Brain microvascular endothelial cell (primary cell): ENCODE measurements at regions not wholly inside any gene's neighbourhood (a gene's known extent, or its start where the extent isn't known, plus 50 kb on each side); places are given as distances from the start of the nearest gene placed in this dataset.

Experiments
- DNase-seq: peaks from one replicate; pipeline ENCODE4 v3.0.0-alpha.2; 2020
- H3K27ac ChIP-seq: fragments of 250-450 bp; sonication (Bioruptor Pico); 2 replicates; pipeline ENCODE4 v1.5.1; 2020; ENCODE audit warnings: mild to moderate bottlenecking, moderate library complexity
- H3K27me3 ChIP-seq: fragments of 250-450 bp; sonication (Bioruptor Pico); replicated peaks from 2 replicates; pipeline ENCODE4 v1.5.1; 2020; ENCODE audit warnings: mild to moderate bottlenecking
- H3K36me3 ChIP-seq: fragments of 250-450 bp; sonication (Bioruptor Pico); replicated peaks from 2 replicates; pipeline ENCODE4 v1.5.1; 2020; ENCODE audit warnings: mild to moderate bottlenecking
- H3K4me3 ChIP-seq: 2 replicates; pipeline ENCODE4 v1.5.1; 2011; ENCODE audit warnings: low read depth, mild to moderate bottlenecking, control low read depth, low read length, moderate library complexity
- in situ Hi-C: cut with HindIII; loops from 2 replicates; pipeline ENCODE4 v1.10.0; 2017; ENCODE audit warnings: low sequenced_read_pairs, low pct_ligation_motif_present
- TF ChIP-seq, protein P1 (sequence below): IDR thresholded peaks from 2 replicates; pipeline ENCODE4 v1.5.1; 2011; ENCODE audit warnings: low read depth, mild to moderate bottlenecking, moderate library complexity, low read length, control low read depth, inconsistent platforms; ENCODE audit errors: missing control alignments

DNA sequence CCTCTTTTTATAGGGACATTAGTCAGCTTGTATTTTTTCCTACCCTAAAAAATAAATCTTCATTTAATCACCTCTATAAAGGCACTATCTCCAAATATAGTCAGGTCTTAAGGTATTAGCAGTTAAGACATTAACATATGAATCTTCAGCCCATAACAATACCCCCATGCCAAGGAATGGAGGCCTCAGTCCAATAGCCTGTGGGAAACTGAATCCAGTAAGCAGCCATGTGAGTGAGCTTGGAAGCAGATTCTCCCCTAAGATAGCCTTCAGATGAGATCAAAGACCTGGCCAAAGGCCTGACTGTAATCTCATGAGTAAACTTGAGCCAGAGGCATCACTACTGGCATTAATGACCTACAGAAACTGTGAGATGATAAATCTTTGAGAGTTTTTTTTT, 232.1 kb upstream of the SYT10 start:
- TF ChIP-seq, protein P1, sequence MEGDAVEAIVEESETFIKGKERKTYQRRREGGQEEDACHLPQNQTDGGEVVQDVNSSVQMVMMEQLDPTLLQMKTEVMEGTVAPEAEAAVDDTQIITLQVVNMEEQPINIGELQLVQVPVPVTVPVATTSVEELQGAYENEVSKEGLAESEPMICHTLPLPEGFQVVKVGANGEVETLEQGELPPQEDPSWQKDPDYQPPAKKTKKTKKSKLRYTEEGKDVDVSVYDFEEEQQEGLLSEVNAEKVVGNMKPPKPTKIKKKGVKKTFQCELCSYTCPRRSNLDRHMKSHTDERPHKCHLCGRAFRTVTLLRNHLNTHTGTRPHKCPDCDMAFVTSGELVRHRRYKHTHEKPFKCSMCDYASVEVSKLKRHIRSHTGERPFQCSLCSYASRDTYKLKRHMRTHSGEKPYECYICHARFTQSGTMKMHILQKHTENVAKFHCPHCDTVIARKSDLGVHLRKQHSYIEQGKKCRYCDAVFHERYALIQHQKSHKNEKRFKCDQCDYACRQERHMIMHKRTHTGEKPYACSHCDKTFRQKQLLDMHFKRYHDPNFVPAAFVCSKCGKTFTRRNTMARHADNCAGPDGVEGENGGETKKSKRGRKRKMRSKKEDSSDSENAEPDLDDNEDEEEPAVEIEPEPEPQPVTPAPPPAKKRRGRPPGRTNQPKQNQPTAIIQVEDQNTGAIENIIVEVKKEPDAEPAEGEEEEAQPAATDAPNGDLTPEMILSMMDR, result no peak
- Histone ChIP-seq H3K27me3 (no peaks in the 10 kb centered on the region), H3K4me3 (no peak overlapping the region), H3K36me3 (no peaks in the 10 kb centered on the region), H3K27ac (no peak overlapping the region)
- in situ Hi-C loops, result no loop called here
- no peak for DNase-seq

DNA sequence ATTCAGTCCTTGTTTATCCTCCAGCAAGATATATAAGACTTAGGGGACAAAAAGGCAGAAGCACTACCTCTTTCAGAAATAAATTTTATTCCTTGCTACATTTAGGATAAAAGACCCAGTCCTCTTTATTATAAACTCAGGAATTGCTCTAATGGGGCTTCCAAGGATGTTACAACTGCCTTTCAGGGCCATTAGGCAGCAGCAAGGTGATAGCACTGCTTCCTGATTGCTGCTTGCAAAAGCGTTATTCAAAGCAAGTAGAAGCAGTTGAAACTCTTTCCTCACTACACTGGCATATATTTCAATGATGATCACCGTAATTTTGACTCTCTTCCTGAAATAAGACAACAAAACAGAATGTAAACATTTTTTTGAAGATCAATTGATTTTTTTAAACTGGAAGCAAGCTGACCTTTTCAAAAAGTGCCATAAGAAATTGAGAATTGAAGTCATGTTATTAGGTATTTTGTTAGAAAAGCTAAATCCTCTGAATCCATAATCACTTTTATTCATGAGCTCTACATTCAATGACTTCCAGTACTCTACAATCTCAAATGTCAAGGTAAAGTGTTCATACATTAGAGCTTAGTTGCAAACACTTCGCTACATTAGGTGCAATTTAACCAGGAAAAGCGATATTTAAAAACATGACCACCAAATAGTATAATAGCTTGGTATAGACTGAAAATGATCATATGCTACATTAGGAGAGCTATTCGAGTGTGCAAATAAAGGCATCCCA, 233.4 kb upstream of the SYT10 start:
- Histone ChIP-seq H3K27me3 (no peaks in the 10 kb centered on the region), H3K27ac (no peak overlapping the region), H3K4me3 (no peak overlapping the region), H3K36me3 (no peaks in the 10 kb centered on the region)
- DNase-seq, result no peak
- in situ Hi-C loops, result no loop called here
- TF ChIP-seq, protein P1, result no peak

DNA sequence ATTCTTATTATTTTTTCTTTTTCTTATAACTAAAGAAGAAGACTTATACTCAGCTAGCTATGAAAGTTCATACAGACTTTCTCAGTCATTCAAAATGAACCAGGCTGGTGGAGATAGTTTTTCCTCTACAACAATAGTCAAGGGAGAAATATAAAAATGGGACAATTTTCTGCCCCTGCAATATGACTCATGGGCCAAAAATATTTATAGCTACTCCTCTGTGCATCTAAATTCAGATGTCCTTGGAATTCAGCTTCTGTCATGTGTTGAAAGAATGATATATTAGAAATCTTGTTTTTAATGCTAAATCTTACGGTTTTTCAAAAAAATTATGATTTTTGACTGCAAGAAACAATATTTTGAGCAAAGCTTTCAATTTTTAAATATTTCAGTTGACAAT, 237.2 kb upstream of the SYT10 start:
- Histone ChIP-seq H3K4me3 (no peak overlapping the region), H3K27ac (no peak overlapping the region), H3K36me3 (no peaks in the 10 kb centered on the region), H3K27me3 (no peaks in the 10 kb centered on the region)
- DNase-seq, result no peak
- in situ Hi-C loops, result no loop called here
- TF ChIP-seq, protein P1, result no peak

DNA sequence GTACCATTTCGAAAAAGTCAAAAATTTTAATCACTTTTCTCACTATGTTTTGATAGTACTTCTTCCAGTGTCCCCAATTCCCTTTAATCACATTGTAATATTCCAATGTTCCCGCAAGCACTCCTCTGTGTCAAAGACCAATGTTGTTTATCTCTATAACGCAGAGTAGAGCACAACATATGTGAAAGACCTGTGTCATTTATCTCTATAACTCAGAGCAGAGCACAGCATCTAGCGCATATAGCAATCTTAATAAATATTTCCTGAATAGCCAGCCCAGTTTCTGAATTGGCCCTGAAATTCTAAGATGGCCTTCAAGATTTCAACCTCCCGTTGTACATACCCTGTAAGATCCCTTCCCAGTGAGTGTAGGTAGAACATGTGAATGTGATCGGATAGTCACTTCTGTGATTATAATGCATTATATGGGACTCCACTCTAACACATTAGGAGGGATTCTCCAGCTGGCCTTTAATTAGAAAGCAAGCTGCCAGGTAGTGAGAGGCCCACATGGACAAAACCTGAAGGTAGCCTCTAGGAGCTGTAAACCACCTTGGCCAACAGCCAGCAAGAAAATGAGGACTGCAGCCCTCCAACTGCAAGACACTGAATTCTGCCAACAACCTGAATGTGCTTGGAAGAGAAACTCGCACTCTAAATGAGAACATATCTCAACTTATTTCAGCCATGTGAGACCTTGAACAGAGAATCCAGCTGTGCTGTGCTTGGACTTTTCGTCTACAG, 238.8 kb upstream of the SYT10 start:
- TF ChIP-seq, protein P1, result no peak
- in situ Hi-C loops, result no loop called here
- H3K27me3 ChIP-seq, result no peaks in the 10 kb centered on the region
- no peak for DNase-seq
- H3K27ac ChIP-seq, result no peak overlapping the region
- H3K36me3 ChIP-seq, result no peaks in the 10 kb centered on the region
- no peak overlapping the region for H3K4me3 ChIP-seq

DNA sequence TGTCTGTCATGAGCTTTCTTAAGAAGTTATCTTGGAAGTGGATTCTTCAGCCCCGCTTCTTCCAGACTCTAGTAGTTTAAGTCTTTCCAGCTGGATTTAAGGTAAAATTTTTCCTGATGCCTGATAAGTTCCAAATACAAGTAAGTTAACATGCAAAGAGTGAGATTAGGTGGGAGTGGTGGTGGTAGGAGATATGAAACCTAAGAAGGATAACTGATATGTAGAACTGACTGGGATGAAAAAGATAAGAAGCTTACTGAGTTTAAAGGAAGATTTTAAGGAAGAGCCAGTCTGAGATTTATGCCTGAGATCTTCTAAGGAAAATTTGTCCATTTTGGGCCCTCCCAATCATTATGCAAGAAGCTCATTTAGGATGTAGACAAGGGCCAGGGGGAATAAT, 250.9 kb upstream of the SYT10 start:
- in situ Hi-C loops, result no loop called here
- TF ChIP-seq, protein P1, result no peak
- Histone ChIP-seq H3K27ac (no peak overlapping the region), H3K4me3 (no peak overlapping the region), H3K27me3 (no peaks in the 10 kb centered on the region), H3K36me3 (no peaks in the 10 kb centered on the region)
- DNase-seq, result no peak
